K562 (cell line): ENCODE measurements at regions not wholly inside any gene's neighbourhood (a gene's known extent, or its start where the extent isn't known, plus 50 kb on each side); places are given as distances from the start of the nearest gene placed in this dataset.

Experiments used
- ATAC-seq: fragments of 200-7000 bp; cut with Tn5 transposase; 3 replicates; pipeline ENCODE4 v1.9.1; 2020; ENCODE audit warnings: moderate library complexity
- BruUV-seq: library from RNA; stranded (reverse); fragments of 400-500 nt; replicated peaks from 2 replicates; lab custom pipeline; 2021; lab: Mats Ljungman, UMichigan
- CTCF ChIA-PET: fragments of 300-600 bp; formaldehyde crosslinking; extraction: SDS; loops from one replicate; lab custom pipeline; 2021; ENCODE audit warnings: low intra/inter-chr PET ratio; lab: Yijun Ruan, JAX
- POLR2A ChIA-PET: fragments of 300-600, 350-650 bp; sonication (Branson Sonifier 250); formaldehyde crosslinking; extraction: SDS; loops from one replicate; lab custom pipeline; 2021; ENCODE audit warnings: antibody characterized with exemption, inconsistent platforms; lab: Yijun Ruan, JAX
- DNase-seq, 4 experiments: peaks; one replicate each; pipeline versions ENCODE4 v3.0.0 to v3.0.0-alpha.2; 2011 to 2018; ENCODE audit warnings: low spot score in 3 of 4, mixed read lengths in 3 of 4; ENCODE audit errors: extremely low read depth in 1 of 4
- FAIRE-seq: peaks from 2 replicates; lab custom pipeline; 2011; peaks lifted over from hg19 to GRCh38; lab: Jason Lieb, UNC
- H2AFZ ChIP-seq: 2 replicates; pipeline ENCODE4 v1.6.0; 2011; ENCODE audit warnings: low read depth, low read length, control low read depth, inconsistent platforms
- H3K27ac ChIP-seq: fragments of 200-600 bp; 3 replicates; pipeline ENCODE4 v1.8.0; 2011; ENCODE audit warnings: low read depth, mild to moderate bottlenecking, control low read depth, inconsistent platforms, low read length, moderate library complexity, mixed read lengths; ENCODE audit errors: extremely low read depth
- H3K27me3 ChIP-seq, 2 experiments: fragments of 300-600 bp in 1 of 2; 2 replicates in 1 of 2; 3 replicates in 1 of 2; pipeline versions ENCODE4 v1.6.0 to v1.8.0; 2011; ENCODE audit warnings: inconsistent platforms in 2 of 2, low read length in 2 of 2, mild to moderate bottlenecking in 1 of 2, mixed read lengths in 1 of 2, moderate library complexity in 1 of 2; ENCODE audit not compliant: control insufficient read depth in 2 of 2, insufficient read depth in 2 of 2
- H3K36me3 ChIP-seq: fragments of 300-600 bp; 3 replicates; pipeline ENCODE4 v1.8.0; 2011; ENCODE audit warnings: mild to moderate bottlenecking, low read length, inconsistent platforms; ENCODE audit not compliant: control insufficient read depth, insufficient read depth
- H3K4me1 ChIP-seq, 2 experiments: fragments of 200-600 bp in 1 of 2; replicated peaks in 1 of 2; 2 replicates in 1 of 2; 3 replicates in 1 of 2; pipeline versions ENCODE4 v1.5.1 to v1.8.0; 2011; ENCODE audit warnings: inconsistent platforms in 2 of 2, low read length in 2 of 2, mild to moderate bottlenecking in 1 of 2, mixed read lengths in 1 of 2, moderate library complexity in 1 of 2; ENCODE audit not compliant: control insufficient read depth in 2 of 2, insufficient read depth in 2 of 2
- H3K4me2 ChIP-seq: 2 replicates; pipeline ENCODE4 v1.6.1; 2011; ENCODE audit warnings: low read length, control low read depth, inconsistent platforms, mixed read lengths; ENCODE audit not compliant: insufficient read depth
- H3K4me3 ChIP-seq: fragments of 200-600 bp; sonication (generic), shearing (Covaris generic); 2 replicates; pipeline ENCODE4 v1.5.1; 2016; ENCODE audit warnings: control low read depth, inconsistent platforms
- H3K79me2 ChIP-seq: fragments of 200-600 bp; 3 replicates; pipeline ENCODE4 v1.8.0; 2011; ENCODE audit warnings: low read length, inconsistent platforms; ENCODE audit not compliant: control insufficient read depth, insufficient read depth
- H3K9ac ChIP-seq, 2 experiments: 2 replicates each; pipeline versions ENCODE4 v1.6.0 to v1.6.1; 2011; ENCODE audit warnings: low read depth in 2 of 2, low read length in 2 of 2, control low read depth in 1 of 2, inconsistent platforms in 1 of 2, mild to moderate bottlenecking in 1 of 2, mixed read lengths in 1 of 2; ENCODE audit not compliant: insufficient read depth in 1 of 2
- H3K9me1 ChIP-seq: one replicate; pipeline ENCODE4 v1.6.0; 2011; ENCODE audit warnings: inconsistent platforms, mild to moderate bottlenecking, low read length, moderate library complexity; ENCODE audit not compliant: control insufficient read depth, insufficient read depth
- H3K9me3 ChIP-seq: replicated peaks from 2 replicates; pipeline ENCODE4 v1.5.1; 2011; ENCODE audit warnings: low read depth, low read length, inconsistent platforms; ENCODE audit not compliant: control insufficient read depth, insufficient read depth
- H4K20me1 ChIP-seq: replicated peaks from 2 replicates; pipeline ENCODE4 v1.6.1; 2011; ENCODE audit warnings: low read length, inconsistent platforms, mixed read lengths; ENCODE audit not compliant: control insufficient read depth, insufficient read depth
- CREB1 ChIP-seq, 2 experiments: sonication (generic) in 1 of 2; formaldehyde crosslinking in 1 of 2; IDR thresholded peaks; 2 replicates each; pipeline versions ENCODE4 v1.6.1 to v1.8.0; 2012 to 2022; ENCODE audit warnings: inconsistent platforms in 1 of 2, mild to moderate bottlenecking in 1 of 2, missing genetic modification reagents in 1 of 2, moderate library complexity in 1 of 2
- EP300 ChIP-seq: IDR thresholded peaks from 2 replicates; pipeline ENCODE4 v1.6.1; 2012; ENCODE audit warnings: low read length, improper control_type of control experiment
- KAT2B ChIP-seq: IDR thresholded peaks from one replicate; pipeline ENCODE4 v1.6.1; 2012; ENCODE audit warnings: low read depth, mild to moderate bottlenecking, control low read depth, inconsistent platforms, low read length, moderate library complexity
- MEF2A ChIP-seq: IDR thresholded peaks from 2 replicates; pipeline ENCODE4 v1.6.1; 2011; ENCODE audit warnings: low read depth, mild to moderate bottlenecking, low read length, moderate library complexity; ENCODE audit not compliant: control insufficient read depth
- POLR2AphosphoS2 ChIP-seq: IDR thresholded peaks from 2 replicates; pipeline ENCODE4 v1.6.1; 2012; ENCODE audit warnings: low read length, improper control_type of control experiment
- PTRF ChIP-seq: fragments of 450-650 bp; IDR thresholded peaks from 2 replicates; pipeline ENCODE4 v1.6.1; 2016; ENCODE audit warnings: mild to moderate bottlenecking, missing genetic modification characterization, missing compliant biosample characterization
- RBM15 ChIP-seq: fragments of 200-400 bp; formaldehyde crosslinking; IDR thresholded peaks from 2 replicates; pipeline ENCODE4 v1.6.1; 2018; ENCODE audit warnings: mild to moderate bottlenecking, low read length, moderate library complexity; ENCODE audit not compliant: insufficient read depth
- RBM25 ChIP-seq: fragments of 200-400 bp; formaldehyde crosslinking; IDR thresholded peaks from 2 replicates; pipeline ENCODE4 v1.6.1; 2018; ENCODE audit warnings: low read length, low read depth, moderate library complexity; ENCODE audit not compliant: severe bottlenecking
- SAFB ChIP-seq: fragments of 200-400 bp; formaldehyde crosslinking; IDR thresholded peaks from 2 replicates; pipeline ENCODE4 v1.6.1; 2017; ENCODE audit warnings: low read depth, low read length, borderline replicate concordance
- TAF1 ChIP-seq: IDR thresholded peaks from 2 replicates; pipeline ENCODE4 v1.6.1; 2011; ENCODE audit warnings: mild to moderate bottlenecking, low read length, moderate library complexity; ENCODE audit not compliant: insufficient read depth, control insufficient read depth, severe bottlenecking; ENCODE audit errors: extremely low read depth
- TRIM24 ChIP-seq, 2 experiments: fragments of 450-650 bp; IDR thresholded peaks; 2 replicates each; pipeline ENCODE4 v1.6.1; 2016
- USF2 ChIP-seq: sonication (generic); formaldehyde crosslinking; IDR thresholded peaks from 2 replicates; pipeline ENCODE4 v1.5.0; 2020; ENCODE audit warnings: missing genetic modification reagents
- ZC3H11A ChIP-seq: IDR thresholded peaks from 2 replicates; pipeline ENCODE4 v1.6.1; 2012; ENCODE audit warnings: low read depth, low read length, improper control_type of control experiment
- ZNF316 ChIP-seq: fragments of 450-650 bp; IDR thresholded peaks from 2 replicates; pipeline ENCODE4 v1.6.1; 2016
- ZNF431 ChIP-seq: sonication (generic); formaldehyde crosslinking; IDR thresholded peaks from 2 replicates; pipeline ENCODE4 v1.8.0; 2022; ENCODE audit warnings: mild to moderate bottlenecking, missing genetic modification reagents
- WGBS: fragments of 100-300 bp; shearing (Covaris generic); methylation state at CpG from one replicate; pipeline ENCODE4 v1.1.6; 2016; ENCODE audit warnings: low coverage, mixed read lengths; ENCODE audit not compliant: insufficient coverage; ENCODE audit errors: missing lambda C conversion rate; 5-methylcytosine and 5-hydroxymethylcytosine counted together
- in situ Hi-C: fragments of 300-500 bp; cut with MboI; formaldehyde crosslinking; loops from 4 replicates; pipeline ENCODE4 v1.15.0; 2018; ENCODE audit warnings: inconsistent platforms, mixed read lengths
- intact Hi-C: fragments of 100-400 bp; cut with micrococcal nuclease; formaldehyde crosslinking; loops from 2 replicates; pipeline ENCODE4 v1.14.2; 2022
- TF ChIP-seq, protein P1 (sequence below): IDR thresholded peaks from 2 replicates; pipeline ENCODE4 v1.6.1; 2011; ENCODE audit warnings: borderline replicate concordance, low read depth, mild to moderate bottlenecking, moderate library complexity, low read length; ENCODE audit not compliant: insufficient read depth, poor library complexity, severe bottlenecking

DNA sequence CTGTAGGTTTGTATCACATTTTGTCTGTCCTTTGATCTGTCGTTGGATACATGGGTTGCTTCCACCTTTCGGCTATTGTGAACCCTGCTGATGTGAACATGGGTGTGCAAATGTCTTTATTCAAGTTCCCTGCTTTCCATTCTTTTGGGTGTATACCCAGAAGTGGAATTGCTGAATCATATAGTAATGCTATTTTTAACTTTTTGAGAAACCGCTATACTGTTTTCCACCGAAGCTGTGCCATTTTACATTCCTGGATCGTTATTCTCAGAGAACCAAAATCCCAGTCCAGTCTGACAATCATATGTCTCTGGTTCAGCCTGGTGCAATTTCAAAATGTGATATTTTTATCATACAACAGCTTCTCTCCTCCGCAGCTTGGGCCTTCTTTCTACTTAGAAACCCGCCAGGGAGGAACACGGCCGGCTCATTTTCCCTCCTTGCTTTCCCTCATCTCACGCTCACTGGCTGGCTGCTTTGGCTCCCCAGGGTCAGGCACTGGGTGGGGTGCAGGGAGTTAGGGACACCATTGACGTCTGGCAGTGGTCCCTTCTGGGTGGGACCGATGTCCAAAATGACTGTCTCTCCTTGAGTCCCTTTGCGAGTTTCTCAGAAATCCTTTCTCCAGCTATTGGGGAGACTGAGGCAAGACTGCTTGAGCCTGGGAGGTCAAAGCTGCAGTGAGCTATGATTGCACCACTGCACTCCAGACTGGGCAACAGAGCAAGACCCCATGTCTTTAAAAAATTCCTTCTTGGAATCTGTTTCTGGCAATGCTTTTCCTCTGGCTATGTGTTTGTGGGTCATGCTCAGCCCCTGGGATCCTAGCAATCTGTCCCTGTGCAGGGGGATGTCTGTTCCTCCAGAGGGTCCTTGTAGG lies 73.5 kb upstream of the AKT3 start:
- in situ Hi-C loops (no loop called here), intact Hi-C loops (no loop called here)
- CTCF ChIA-PET = no interaction called here
- ATAC-seq = no peak; the same call in 1 of the 3 replicates
- H3K4me2 ChIP-seq = no peak overlapping the region; the same call in 1 of the 2 replicates
- H3K9me3 ChIP-seq = no peaks in the 10 kb centered on the region
- no TSS peak for BruUV-seq
- no peak for FAIRE-seq
- no peak for DNase-seq
- H3K9me1 ChIP-seq = no peaks in the 10 kb centered on the region
- POLR2A ChIA-PET = no interaction called here
- no peaks in the 10 kb centered on the region for H3K36me3 ChIP-seq
- H3K4me1 ChIP-seq = peaks cover 0 to 4% of the 10 kb centered on the region in 2 experiments; a peak in 3 of 5 replicates
- no peak overlapping the region for H3K4me3 ChIP-seq
- H4K20me1 ChIP-seq = no peaks in the 10 kb centered on the region
- H3K79me2 ChIP-seq = no peaks in the 10 kb centered on the region
- 6% methylated on average over 13 of the region's 13 CpGs for WGBS
- peak overlapping the region; percentile 60 for H2AFZ ChIP-seq
- no peak overlapping the region for H3K27ac ChIP-seq
- no peak overlapping the region for H3K9ac ChIP-seq
- H3K27me3 ChIP-seq = peaks cover 5 to 22% of the 10 kb centered on the region in 2 experiments; a peak in 4 of 5 replicates
- peak; percentile 19 for TF ChIP-seq RBM25
- no peak for TF ChIP-seq TRIM24 (IDR thresholded peaks at IDR 0.05)
- TF ChIP-seq MEF2A = peak; percentile 71; the same call in 1 of the 2 replicates
- TF ChIP-seq ZNF316 = peak; percentile 58; the same call in 1 of the 2 replicates
- no peak for TF ChIP-seq TAF1
- TF ChIP-seq ZC3H11A = no peak
- TF ChIP-seq PTRF = no peak
- TF ChIP-seq CREB1 (IDR thresholded peaks at IDR 0.05) = no peak
- TF ChIP-seq CREB1 (CRISPR knock-in tag; IDR thresholded peaks at IDR 0.05) = no peak
- no peak for TF ChIP-seq RBM15
- no peak for TF ChIP-seq USF2 (CRISPR knock-in tag)
- no peak for TF ChIP-seq KAT2B
- TF ChIP-seq EP300 = no peak
- TF ChIP-seq SAFB = no peak
- TF ChIP-seq, protein P1, sequence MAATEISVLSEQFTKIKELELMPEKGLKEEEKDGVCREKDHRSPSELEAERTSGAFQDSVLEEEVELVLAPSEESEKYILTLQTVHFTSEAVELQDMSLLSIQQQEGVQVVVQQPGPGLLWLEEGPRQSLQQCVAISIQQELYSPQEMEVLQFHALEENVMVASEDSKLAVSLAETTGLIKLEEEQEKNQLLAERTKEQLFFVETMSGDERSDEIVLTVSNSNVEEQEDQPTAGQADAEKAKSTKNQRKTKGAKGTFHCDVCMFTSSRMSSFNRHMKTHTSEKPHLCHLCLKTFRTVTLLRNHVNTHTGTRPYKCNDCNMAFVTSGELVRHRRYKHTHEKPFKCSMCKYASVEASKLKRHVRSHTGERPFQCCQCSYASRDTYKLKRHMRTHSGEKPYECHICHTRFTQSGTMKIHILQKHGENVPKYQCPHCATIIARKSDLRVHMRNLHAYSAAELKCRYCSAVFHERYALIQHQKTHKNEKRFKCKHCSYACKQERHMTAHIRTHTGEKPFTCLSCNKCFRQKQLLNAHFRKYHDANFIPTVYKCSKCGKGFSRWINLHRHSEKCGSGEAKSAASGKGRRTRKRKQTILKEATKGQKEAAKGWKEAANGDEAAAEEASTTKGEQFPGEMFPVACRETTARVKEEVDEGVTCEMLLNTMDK = no peak
- TF ChIP-seq POLR2AphosphoS2 = no peak
- no peak for TF ChIP-seq ZNF431 (CRISPR knock-in tag)
